ENCODE measurements at regions not wholly inside any gene's neighbourhood (a gene's known extent, or its start where the extent isn't known, plus 50 kb on each side); places are given as distances from the start of the nearest gene placed in this dataset.
"Not testable (repeated sequence)": the region's sequence is repeated elsewhere in the genome, so short reads cannot be mapped to it uniquely, and the experiment has no call there.

DNA sequence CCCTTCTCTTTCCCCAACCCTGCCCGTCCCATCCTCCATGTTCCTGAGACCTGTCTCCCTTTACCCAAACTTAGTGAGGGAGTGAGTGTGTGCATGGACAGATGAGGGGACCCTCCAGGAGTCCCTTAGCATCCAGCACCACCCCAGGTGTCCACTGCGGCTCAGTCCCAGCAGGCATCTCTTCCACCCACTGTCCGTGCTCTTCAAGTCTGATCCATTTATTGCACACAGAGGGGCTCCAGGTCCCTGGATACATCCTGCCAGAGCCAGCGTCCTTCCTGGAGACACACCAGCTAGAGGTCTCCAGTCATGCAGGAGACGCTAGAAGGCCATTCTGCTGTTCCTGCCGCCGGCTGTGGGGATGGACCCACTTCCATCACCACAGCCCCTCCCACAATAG, 239.2 kb downstream of the ADGRD1 start:
- DNase-seq: no peak

DNA sequence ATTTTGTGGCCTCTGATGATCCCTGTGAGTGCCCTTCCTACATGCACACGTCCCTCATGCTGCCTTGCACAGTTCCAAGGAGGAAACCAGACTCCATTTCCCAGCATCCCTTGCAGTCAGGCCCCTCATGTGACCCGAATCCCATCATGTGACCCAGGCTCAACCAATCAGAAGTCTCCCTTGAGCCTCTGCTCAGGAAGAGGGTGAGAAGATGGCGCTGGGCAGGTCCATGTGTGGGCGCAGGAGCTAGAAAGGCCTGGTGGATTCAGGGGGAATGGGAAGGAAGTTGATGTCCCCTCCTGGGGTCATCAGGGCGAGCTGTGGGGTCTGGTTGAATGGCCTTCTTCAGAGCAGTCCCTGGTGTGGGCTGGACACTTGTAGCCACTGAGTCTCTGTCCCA, 240.5 kb downstream of the ADGRD1 start:
- DNase-seq: peak; percentile 42

DNA sequence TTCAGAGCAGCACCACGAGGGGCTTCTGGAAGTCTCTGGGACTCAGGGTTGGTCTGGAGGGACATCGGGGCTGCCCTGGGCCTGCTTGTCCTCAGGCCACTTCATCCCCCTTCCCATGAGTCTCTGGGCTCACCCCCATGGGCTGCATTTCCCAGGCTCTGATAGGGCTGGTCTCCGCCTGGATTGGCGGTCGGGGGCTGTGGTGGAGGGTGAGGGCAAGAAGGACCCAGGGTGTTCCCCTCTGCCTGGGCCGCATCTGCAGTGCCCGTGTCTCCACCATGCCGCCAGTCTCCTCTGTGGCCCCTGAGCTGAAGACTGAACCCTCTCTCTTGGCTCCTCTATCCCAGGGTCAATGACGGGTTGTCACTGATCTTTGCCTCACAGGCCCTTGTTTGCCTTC, 242.1 kb downstream of the ADGRD1 start:
- DNase-seq: no peak

DNA sequence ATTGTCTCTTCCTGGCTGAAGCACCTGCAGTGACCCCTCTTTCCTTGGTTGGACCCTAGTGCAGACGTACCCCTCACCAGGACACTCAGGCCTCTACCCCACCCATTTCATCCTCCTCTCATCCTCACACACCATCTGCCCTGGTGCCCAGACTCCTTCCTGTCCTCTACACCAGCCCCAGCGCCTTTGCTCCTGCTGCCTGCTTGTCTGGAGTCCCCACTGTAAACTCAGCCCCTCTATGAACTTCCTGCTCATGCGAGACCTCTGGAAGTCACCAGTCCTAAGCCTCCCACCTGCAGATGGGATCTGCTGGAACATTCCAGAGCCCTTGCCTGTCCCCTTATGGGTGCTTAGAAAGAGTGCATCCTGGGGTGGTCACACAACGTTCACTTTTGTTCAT, 242.5 kb downstream of the ADGRD1 start:
- DNase-seq: no peak

DNA sequence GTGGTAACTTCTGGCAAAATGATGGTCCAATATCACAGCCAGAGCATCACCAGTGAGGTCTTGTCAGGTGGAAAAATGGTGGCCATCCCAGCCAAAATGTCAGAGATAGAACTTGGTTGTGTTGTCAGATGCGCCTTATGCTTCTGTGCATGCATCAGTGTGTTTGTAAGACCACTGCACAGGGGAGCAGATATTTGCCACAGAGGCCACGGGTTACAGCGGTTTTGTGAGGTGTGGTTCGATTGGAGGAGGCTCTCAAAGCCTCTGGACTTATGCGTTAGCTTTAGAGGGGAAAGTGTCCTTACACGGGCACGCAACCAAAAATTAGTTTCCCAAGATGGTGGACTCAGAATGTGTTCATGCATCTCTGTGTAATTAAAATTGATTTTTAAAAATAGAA, 243.8 kb downstream of the ADGRD1 start:
- DNase-seq: no peak

DNA sequence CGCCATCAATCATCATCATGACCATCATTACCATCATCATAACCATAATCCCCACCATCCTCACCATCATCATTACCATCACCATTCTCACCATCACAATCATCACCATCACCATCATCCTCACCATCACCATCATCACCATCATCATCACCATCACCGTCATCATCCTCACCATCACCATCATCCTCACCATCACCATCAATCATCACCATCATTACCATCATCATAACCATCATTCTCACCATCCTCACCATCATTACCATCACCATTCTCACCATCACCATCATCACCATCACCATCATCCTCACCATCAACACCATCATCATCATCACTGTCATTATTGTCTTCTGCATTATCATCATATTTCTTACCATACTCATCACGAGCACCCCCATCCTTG, 245.5 kb downstream of the ADGRD1 start:
- DNase-seq: no peak

DNA sequence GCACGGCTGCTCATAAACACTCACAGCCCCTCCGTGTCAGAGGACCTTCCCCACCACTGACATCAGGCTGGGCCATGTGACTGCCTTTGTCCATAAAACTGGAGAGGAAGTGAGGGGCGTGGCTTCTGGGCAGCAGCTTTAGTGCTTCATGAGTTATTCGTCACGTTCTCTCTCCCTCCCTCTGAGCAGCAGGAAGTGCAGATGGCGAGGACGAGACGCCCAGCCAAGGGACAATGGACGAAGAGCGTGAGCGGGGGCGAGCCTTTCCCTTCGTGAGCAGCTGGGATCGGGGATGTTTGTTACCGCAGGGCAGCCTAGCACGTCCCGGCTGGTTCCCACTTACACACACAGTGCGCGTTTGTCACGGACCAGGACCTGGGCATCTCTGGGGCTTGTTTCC, 248.2 kb downstream of the ADGRD1 start:
- not testable (repeated sequence) for DNase-seq

DNA sequence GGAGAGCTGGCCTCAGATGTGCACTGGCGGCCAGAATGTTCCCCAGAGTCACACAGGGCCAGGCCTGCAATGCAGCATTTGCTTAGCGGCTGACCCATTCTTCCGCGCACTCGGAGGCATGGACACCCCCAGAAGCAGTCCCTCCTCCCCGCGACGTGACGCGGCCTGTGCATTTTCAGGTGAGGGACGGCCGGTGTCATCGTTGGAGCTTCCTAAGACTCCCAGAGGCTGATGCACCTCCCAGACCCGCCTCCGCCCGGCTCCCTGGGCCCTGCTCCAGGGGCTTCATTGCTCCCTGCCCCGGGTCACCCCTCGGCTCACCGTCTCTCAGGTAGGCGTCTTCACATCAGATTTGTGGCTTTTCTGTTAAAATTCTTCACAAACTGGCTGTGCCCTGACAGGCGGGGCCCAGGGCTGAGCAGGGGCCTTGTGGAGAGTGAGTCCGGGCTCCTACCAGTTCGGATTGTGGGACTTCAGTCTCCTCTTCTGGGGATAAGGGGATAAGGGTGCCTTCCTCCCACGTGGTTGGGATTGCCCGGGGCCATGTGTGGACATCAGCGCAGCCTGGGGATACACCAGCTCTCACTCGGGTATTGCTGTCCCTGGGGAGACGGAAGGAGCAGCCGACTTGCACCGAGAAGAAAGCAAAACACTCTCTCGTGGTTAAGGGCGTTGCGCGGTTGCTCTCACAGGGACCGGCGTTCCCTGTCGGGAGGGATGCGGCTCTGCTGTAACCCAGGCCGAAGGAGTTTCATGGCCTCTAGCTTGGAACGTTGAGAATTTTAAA, 249.1 kb downstream of the ADGRD1 start:
- no peak for DNase-seq

DNA sequence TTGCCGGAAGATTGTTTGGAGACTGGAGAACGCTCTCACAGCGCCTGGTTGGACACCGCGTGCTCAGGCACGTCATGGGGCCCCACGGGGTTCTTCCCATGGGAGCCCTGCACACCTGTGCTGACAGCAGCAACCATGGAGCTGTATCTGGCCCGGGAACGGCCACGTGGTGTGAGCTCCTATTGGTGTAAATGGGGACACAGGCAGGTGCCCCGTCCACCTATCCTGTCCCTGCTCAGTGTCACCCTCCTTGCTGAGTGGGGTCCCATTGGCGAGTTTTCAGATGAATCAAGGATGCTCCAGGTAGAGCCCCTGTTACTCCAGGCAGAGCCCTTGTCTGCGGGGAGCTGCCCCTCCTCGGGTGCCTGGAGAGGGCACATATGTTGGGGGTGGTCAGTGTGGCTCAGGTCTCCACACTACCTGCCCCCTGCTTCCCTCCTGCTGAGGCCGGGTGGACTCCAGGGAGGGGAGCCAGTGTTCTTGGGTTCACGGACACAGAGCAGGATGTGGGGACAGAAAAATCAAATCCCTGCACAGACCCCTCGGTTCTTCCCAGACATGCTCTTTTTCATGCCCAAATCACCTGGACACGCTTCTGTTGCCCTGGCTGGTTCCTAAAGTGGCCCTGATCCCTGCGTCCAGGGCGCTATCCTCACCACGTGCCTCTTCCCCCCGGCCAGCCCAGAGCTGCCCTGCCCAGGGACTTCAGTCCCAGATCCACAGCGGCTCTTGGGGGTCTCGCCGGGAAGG, 250.1 kb downstream of the ADGRD1 start:
- no peak for DNase-seq

DNA sequence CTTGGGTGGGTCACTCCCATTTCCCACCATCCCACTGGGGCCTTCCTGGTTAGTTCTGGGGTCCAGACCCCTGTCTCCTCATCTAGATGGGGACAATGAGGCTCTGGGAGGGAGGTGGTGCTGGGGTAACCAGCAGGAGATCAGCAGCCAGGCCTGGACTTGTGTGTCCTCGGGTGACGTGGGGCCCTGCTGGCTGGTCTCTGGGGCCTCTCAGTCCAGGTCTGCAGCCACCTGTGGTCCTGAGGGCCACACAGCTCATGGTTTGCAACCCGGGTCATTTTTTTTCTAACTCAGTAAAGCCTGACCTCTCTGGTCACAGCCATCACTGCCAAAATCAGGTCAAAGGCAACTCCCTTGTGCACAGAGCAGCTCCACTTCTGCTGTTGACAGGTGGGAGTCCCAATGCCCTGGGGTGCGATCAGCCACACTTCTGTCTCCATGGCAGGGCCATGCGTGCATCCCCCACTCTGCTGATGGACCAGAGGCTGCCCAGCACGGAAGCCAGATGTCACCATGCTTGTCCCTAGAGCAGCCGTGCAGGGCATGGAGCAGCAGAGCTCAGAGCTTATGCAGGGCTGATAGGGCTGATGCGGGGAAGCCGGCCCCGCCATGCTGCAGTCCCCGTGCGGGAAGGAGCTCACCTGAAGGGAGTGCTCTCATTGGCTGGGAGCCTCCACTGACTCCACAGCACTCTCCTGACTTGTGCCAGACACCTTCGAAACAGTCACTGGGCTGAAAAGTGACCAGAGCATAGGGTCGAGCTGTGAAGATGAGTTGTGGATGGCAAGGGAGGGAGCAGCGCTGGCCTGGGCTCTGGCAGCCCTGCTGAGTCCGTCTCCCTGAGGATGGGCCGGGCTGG, 250.9 kb downstream of the ADGRD1 start:
- DNase-seq: no peak

DNA sequence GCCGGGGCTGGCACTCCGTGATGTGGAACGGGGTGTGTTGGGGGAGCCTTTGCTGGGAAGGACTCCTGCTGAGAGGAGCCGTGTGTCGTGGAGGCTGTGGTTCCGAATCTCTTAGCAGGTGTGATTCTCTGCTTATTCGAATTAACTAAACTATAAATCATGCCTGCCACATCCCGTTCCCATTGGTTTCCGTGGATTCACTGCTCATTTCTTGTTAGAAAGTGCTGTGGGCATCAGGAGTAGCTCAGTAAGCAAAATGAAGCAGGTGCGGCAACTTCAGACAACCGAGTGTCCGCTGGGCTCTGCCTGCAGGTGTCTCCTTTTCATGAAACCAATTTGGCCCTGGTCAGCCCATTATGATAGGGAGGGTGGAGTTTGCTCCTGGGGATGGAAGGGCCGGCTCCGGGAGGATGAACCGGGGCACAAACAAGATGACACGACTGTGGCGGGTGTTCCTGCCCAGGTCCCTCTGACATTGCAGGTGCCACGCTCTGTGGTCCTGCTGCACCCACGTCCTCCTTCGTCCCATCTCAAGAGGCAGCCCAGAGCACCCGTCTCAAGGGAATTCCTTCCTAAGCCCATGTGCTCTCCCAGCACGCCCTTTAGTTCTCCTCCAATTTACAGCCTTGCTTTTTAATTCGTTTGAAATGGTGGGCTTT, 251.7 kb downstream of the ADGRD1 start:
- not testable (repeated sequence) for DNase-seq

DNA sequence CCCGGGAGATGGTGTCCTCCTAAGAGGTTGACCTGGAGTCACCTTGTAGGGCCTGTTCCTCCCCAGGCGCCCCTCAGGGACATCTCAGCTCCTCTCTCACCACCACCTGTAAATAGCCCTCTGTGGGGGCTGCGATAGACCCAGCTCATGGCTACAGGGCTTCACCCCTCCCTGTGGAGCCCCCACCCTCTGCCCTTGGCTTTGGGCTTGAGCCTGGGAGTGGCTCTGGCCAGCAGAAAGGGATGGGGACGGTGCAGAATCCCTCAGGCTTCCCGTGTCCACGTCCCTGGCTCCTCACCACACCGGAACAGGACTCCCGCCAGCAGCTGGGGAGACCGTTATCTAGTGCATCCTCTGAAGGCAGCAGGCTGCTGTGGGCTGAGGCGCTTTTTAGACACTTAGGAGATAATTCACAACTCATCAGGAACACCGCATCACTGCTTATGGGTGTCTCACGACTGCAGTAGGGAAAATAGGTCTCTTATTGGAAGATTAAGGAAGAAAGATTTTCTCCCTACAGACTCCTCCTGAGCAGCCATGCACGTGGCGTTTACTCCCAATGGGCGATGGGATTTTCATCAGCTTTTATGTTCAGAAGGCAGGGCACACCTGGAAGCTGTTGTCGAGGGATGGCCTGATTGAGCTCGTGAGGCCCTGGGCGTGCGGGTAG, 253.1 kb downstream of the ADGRD1 start:
- not testable (repeated sequence) for DNase-seq

DNA sequence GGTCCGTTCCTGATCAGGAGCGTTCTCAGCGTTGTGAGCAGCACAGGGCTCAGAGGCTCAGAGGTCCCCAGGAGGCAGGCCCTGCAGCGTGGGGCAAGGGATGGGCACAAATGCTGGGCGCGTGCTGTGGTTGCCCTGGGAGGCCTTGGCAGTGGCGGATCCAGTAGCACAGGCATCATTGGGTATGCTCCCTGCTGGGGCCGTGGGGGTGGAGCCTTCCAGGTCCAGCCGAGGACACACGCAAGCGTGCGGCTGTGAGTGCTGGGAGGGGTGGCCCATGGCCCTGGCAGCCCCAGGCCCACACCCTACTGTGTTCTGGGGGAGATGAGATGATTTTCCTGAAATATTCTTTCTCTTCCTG, 253.6 kb downstream of the ADGRD1 start:
- not testable (repeated sequence) for DNase-seq

DNA sequence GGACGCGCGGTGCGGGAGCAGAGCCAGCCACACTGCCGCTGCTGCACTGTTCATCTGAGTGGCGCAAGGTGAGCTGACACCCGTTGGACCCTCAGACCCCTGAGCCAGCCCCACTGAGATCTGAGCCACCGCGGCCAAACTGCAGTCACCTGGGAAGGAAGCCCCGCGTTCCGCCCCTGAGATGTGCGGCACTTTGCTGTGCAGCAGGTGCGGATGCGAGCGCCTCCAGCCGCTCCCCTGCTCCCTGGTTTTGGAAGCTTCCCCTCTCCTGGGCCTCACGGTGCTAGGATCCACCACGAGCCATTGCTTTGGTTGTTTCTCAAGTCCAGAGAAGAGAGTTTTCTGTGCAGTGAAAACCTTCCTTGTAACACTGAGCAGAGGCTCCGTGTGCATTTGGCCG, 254.1 kb downstream of the ADGRD1 start:
- not testable (repeated sequence) for DNase-seq

DNA sequence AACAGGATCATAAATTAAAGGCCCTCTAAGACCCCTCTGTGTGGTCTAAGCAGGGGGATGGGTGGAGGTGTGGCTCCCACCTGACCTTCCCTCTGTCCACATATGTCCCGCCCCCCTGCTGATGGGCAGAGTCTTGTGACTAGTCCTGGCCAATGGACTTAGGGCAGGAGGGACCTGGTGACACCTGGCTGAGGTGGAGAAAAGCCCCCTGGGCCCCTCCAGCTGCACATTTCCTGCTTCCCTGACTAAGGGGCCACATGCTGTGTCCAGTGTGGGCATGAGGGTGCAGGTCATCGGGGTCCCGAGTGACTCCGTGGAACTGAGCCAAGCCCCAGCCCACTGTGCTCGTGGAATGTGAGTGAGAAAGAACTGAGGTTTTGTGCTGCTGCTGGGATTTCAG, 254.7 kb downstream of the ADGRD1 start:
- DNase-seq: no peak

DNA sequence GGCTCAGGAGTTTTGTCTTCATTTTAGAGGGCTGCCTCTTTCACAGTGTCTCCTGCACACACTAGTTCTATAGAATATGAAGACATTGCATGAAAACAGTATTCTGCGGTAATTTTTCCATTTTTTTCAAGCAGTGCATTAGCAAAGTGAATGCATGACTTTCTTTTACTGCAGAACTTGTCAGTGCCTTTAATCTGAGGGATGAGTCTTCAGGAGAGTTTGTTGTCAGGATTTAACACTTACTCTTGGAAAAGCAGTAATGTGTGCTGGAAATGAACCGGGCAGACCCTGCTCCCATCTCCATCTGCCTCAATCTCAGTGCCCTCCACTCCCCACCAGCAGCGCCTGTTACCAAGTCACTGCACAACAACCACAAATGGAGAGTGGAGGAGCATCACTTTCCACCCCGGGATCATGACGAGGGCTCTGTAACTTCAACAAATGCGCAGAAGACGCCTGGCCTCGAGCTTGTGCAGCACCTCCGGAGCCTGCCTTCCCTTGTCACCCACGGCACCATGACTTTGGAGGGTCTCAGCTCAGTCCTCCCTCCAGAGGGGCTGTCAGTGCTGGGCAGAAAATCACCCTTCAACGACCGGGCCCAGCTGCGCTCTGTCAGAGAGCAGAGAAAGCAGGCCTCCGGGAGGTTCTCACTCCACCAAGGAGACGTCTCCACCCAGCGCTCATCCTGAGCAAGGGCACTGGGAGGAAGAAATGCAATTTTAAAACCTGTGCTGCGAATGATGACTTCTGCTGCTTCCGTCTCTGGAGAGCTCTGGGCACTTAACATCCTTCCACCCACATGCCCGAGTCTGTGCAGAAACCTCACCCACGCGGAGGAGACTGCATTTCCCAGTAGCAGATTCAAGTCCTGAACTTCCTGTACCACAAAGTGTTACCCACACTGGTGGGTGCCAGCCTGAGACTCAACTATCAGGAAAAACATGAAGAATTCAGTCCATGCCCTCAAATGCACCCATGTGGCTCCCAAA, 255.7 kb downstream of the ADGRD1 start:
- DNase-seq: no peak

DNA sequence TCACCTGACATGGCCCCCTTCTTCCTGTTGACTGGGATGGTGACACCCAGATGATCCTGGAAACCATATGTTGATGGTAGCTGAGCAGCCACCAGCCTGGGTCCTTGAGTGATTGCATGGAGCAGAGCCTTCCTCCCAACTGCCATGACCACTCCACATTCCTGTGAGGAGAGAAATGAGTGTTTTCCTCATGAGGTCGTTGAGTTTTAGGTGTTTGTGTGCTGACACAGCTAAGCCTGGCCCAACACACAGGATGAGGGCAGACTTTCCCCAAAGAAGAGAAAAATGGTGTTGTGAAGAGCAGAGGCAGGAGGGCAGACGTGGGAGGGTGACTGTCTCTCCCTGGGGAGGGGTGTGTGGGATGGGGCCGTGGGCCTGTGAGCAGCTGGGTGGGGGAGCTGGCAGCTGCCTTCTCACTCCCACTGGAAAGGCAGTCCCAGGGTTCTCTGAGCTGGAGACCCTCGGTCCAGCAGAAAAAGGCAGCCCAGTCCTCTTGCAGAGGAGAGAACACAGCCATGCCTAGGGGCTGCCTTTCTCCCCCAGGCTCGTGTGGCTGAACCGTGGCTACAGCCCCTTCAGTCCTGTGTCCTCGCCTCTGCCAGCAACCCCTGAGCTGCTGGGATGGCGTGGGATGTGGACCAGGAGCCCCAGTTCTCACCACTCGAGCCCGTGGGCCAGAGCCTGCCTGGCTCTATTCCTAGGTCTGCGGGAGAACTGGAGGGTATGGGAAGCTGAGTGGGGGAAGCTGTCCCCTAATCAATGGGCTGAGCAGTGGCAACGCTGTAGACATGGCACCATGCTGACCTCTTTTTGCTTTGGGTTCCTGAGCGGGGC, 257.0 kb downstream of the ADGRD1 start:
- no peak for DNase-seq

DNA sequence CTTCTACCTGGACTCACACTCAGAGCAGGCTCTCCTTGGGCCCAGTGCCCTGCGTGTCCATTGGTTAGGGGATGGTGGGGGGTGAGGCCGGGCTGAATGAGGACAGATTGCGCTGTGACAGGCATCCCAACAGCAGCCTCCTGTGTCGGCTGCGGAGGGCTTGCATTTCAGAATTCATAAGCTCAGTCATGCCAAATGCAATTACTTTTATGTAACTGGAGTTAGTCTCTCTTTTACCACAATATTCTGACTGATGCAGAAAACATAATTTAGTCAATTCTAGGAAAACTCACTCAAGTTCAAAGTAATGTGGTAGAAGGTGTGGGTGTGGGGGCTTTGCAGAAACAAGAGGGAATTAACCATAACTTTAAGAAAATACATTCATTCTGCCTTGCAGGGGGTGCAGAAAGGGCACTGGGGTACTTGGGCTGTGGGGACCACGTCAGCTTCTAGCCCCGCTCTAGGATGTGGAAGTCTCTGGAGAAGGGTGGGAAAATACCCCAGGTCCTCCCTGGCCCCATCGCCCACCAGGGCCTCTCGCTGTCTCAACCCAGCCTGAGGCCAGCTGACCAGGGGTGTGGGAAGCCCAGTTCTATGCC, 257.7 kb downstream of the ADGRD1 start:
- no peak for DNase-seq

DNA sequence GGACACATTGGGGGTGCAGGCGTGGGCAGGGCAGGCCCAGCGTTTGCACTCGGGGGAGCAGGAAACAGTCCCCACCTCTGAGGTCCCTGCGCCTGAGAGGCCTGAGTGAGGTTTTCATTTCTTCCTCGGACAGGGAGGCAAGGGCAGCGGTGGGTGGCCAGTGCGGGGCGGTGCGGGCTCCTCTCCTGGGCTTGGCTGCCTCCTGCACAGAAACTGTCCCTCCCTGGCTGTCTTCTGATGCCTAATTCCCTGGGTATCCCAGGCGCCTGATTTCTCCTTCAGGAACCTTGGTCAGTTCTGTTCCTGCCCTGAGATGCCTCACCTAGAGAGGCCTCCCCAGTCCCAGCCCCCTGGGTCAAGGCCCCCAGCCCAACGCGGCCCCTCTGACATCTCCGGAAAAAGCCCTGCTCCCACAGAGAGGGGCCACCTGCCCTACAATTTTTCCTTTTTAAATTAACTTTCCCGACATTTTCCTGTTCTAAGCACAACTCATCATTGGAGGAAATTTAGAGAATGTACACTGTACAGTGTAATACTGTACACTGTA, 260.3 kb downstream of the ADGRD1 start:
- no peak for DNase-seq
